ENCODE measurements at regions not wholly inside any gene's neighbourhood (a gene's known extent, or its start where the extent isn't known, plus 50 kb on each side); places are given as distances from the start of the nearest gene placed in this dataset.

DNA sequence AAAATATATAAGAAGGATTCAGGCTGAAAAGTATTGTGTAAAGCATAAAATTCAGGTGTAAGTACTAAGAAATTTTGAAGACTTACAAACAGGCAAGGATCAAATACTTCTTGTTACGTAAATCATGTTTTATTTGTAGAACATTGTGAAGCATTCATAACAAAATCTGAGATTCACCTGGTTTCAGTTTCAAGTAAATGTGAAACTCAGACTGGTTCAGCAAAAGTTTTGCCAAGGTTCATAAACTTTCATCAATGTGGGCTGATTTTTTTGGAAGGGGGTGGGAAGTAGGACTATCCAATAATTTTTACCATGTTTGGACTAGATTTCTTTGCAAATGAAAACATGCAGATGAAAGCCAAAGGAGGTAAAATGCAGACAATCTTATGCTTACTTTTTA is 527.7 kb downstream of the ANKRD50 start:
- TF ChIP-seq GATA3 (IDR thresholded peaks at IDR 0.05; ENCODE audit: low read depth, low read length) (no peak), GATA2 (IDR thresholded peaks at IDR 0.05; ENCODE audit: low read depth, low read length) (no peak)

All from SH-SY5Y (cell line).